ENCODE measurements at regions not wholly inside any gene's neighbourhood (a gene's known extent, or its start where the extent isn't known, plus 50 kb on each side); places are given as distances from the start of the nearest gene placed in this dataset.

DNA sequence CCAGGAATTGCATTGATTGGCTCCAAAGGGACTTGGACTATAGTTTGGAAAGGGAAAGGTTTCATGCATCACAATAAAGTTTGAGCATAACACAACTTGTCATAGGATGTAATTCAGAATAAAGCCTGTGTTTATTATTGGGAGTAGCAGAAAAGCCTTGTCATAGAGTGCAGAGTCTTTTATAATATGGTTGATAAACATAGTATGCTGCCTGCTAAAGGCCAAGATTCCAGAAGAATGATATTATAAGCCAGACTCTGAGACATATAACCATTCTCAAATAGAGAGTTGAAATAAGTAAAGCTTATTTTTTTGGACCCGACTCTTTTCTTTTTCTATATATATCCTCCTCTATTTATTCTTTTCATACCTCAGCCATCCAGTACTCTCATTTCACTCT is 207.3 kb downstream of the LRIG3 start:
- no peak overlapping the region for H2AFZ ChIP-seq (ENCODE audit: insufficient read depth, low read depth, low read length, poor library complexity, severe bottlenecking)
- H3K36me3 Mint-ChIP-seq, result no peaks in the 10 kb centered on the region
- no peak overlapping the region for H3K4me2 ChIP-seq (replicated peaks; ENCODE audit: extremely low read depth, low read length, poor library complexity, severe bottlenecking)
- no peak overlapping the region for H3K27ac Mint-ChIP-seq
- no peaks in the 10 kb centered on the region for H4K20me1 ChIP-seq (ENCODE audit: insufficient read depth, low read length)
- H3K27ac ChIP-seq (ENCODE audit: low read depth in 1 of 2, low read length in 2 of 2), result no peak overlapping the region
- no peak overlapping the region for H3K9ac ChIP-seq (ENCODE audit: insufficient read depth, low read length, poor library complexity, severe bottlenecking)
- H3K9me3 ChIP-seq (replicated peaks in 1 of 2; ENCODE audit: control insufficient read depth in 1 of 2, insufficient read depth in 1 of 2, low read length in 2 of 2), result peaks cover 10 to 19% of the 10 kb centered on the region in 2 donors
- no peak for DNase-seq
- no peaks in the 10 kb centered on the region for H3K79me2 ChIP-seq (ENCODE audit: insufficient read depth, low read length)
- H3K4me1 ChIP-seq (ENCODE audit: control insufficient read depth in 1 of 2, insufficient read depth in 2 of 2, low read length in 2 of 2), result no peaks in the 10 kb centered on the region
- no peaks in the 10 kb centered on the region for H3K36me3 ChIP-seq (replicated peaks in 1 of 2; ENCODE audit: control insufficient read depth in 1 of 2, insufficient read depth in 2 of 2, low read length in 2 of 2)
- H3K9me3 Mint-ChIP-seq, result peaks cover 1 to 20% (median 8%) of the 10 kb centered on the region in 7 donors
- H3K27me3 ChIP-seq (ENCODE audit: control insufficient read depth in 2 of 2, insufficient read depth in 2 of 2, low read length in 2 of 2), result no peaks in the 10 kb centered on the region
- TF ChIP-seq, protein P1, sequence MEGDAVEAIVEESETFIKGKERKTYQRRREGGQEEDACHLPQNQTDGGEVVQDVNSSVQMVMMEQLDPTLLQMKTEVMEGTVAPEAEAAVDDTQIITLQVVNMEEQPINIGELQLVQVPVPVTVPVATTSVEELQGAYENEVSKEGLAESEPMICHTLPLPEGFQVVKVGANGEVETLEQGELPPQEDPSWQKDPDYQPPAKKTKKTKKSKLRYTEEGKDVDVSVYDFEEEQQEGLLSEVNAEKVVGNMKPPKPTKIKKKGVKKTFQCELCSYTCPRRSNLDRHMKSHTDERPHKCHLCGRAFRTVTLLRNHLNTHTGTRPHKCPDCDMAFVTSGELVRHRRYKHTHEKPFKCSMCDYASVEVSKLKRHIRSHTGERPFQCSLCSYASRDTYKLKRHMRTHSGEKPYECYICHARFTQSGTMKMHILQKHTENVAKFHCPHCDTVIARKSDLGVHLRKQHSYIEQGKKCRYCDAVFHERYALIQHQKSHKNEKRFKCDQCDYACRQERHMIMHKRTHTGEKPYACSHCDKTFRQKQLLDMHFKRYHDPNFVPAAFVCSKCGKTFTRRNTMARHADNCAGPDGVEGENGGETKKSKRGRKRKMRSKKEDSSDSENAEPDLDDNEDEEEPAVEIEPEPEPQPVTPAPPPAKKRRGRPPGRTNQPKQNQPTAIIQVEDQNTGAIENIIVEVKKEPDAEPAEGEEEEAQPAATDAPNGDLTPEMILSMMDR (IDR thresholded peaks at IDR 0.05), result no peak
- H3K4me1 Mint-ChIP-seq, result no peaks in the 10 kb centered on the region
- intact Hi-C loops (cut with micrococcal nuclease), result no loop called here
- no CpG with 5 or more reads among the region's 1 CpG for WGBS (ENCODE audit: insufficient coverage)
- no peak overlapping the region for H3K4me3 Mint-ChIP-seq
- H3K27me3 Mint-ChIP-seq (ENCODE audit: low read depth in 3 of 3), result no peaks in the 10 kb centered on the region
- H3K4me3 ChIP-seq (replicated peaks in 1 of 3; ENCODE audit: low read depth in 2 of 3, low read length in 3 of 3), result no peak overlapping the region

DNA sequence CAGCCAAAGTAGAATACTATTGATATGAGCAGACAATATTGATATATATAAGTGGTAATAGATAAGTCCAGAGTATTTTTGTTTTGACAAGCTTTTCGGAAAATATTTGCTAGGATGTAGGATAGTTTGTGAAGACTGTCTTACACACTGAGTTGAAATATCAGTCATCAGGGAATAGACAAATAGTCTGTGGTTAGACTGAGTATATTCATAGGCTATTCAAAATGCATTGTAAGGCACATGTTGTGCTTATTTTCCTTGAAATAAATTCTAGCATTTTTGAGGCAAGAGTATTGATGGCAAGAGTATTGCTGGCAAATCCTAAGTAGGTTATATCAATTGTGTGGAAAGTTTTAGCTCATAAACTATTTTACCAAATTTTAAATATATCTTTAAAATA is 201.1 kb downstream of the LRIG3 start:
- Mint-ChIP-seq H3K27ac (no peak overlapping the region), H3K27me3 (ENCODE audit: low read depth in 3 of 3) (no peaks in the 10 kb centered on the region), H3K9me3 (peaks cover 0 to 2% (median 1%) of the 10 kb centered on the region in 7 donors), H3K4me1 (no peaks in the 10 kb centered on the region), H3K36me3 (no peaks in the 10 kb centered on the region), H3K4me3 (no peak overlapping the region)
- no peak overlapping the region for H3K4me2 ChIP-seq (replicated peaks; ENCODE audit: extremely low read depth, low read length, poor library complexity, severe bottlenecking)
- no peak for DNase-seq
- no peaks in the 10 kb centered on the region for H4K20me1 ChIP-seq (ENCODE audit: insufficient read depth, low read length)
- H3K9ac ChIP-seq (ENCODE audit: insufficient read depth, low read length, poor library complexity, severe bottlenecking), result no peak overlapping the region
- H3K9me3 ChIP-seq (replicated peaks in 1 of 2; ENCODE audit: control insufficient read depth in 1 of 2, insufficient read depth in 1 of 2, low read length in 2 of 2), result peaks cover 0 to 4% of the 10 kb centered on the region in 2 donors
- H2AFZ ChIP-seq (ENCODE audit: insufficient read depth, low read depth, low read length, poor library complexity, severe bottlenecking), result no peak overlapping the region
- H3K79me2 ChIP-seq (ENCODE audit: insufficient read depth, low read length), result no peaks in the 10 kb centered on the region
- H3K27ac ChIP-seq (ENCODE audit: low read depth in 1 of 2, low read length in 2 of 2), result no peak overlapping the region
- no peaks in the 10 kb centered on the region for H3K4me1 ChIP-seq (ENCODE audit: control insufficient read depth in 1 of 2, insufficient read depth in 2 of 2, low read length in 2 of 2)
- no peaks in the 10 kb centered on the region for H3K36me3 ChIP-seq (replicated peaks in 1 of 2; ENCODE audit: control insufficient read depth in 1 of 2, insufficient read depth in 2 of 2, low read length in 2 of 2)
- no peaks in the 10 kb centered on the region for H3K27me3 ChIP-seq (ENCODE audit: control insufficient read depth in 2 of 2, insufficient read depth in 2 of 2, low read length in 2 of 2)
- intact Hi-C loops (cut with micrococcal nuclease), result no loop called here
- 100% methylated on average over 1 of the region's 1 CpG for WGBS (ENCODE audit: insufficient coverage)
- TF ChIP-seq, protein P1 (IDR thresholded peaks at IDR 0.05), result no peak
- no peak overlapping the region for H3K4me3 ChIP-seq (replicated peaks in 1 of 3; ENCODE audit: low read depth in 2 of 3, low read length in 3 of 3)

Measured in CD14-positive monocyte (primary cell).